ENCODE measurements at regions not wholly inside any gene's neighbourhood (a gene's known extent, or its start where the extent isn't known, plus 50 kb on each side); places are given as distances from the start of the nearest gene placed in this dataset.
A peak's percentile ranks its signal among the peaks of the same experiment; 100 is the strongest.

GRCh38 chr1:244937099-244937498 lies 72.8 kb upstream of the HNRNPU start:
- Histone ChIP-seq H3K27me3 (replicated peaks; ENCODE audit: insufficient read depth, low read depth, low read length, poor library complexity) (no peaks in the 10 kb centered on the region), H3K4me1 (ENCODE audit: insufficient read depth, low read length, poor library complexity, severe bottlenecking) (no peaks in the 10 kb centered on the region), H3K36me3 (ENCODE audit: insufficient read depth, low read length, poor library complexity, severe bottlenecking) (no peaks in the 10 kb centered on the region), H3K9me3 (ENCODE audit: low read depth, low read length, poor library complexity, severe bottlenecking) (no peaks in the 10 kb centered on the region), H3K27ac (ENCODE audit: low read depth, low read length, poor library complexity, severe bottlenecking) (no peak overlapping the region), H3K4me3 (ENCODE audit: low read depth, low read length, poor library complexity, severe bottlenecking) (no peak overlapping the region)
- intact Hi-C loops (cut with micrococcal nuclease; ENCODE audit: unreplicated experiment) = no loop called here
- no peak for DNase-seq (ENCODE audit: low spot score)
- CTCF ChIA-PET = interaction anchor here (0.6 kb wide), 1 partner anchor 27 kb away, joined by 4 read pairs; no protein-coding TSS in a partner anchor
- no TSS peak for BruUV-seq (replicated peaks)
- TF ChIP-seq EZH2 (IDR thresholded peaks at IDR 0.05; ENCODE audit: borderline replicate concordance, low read depth, low read length, poor library complexity, severe bottlenecking) = no peak
- TF ChIP-seq, protein P1, sequence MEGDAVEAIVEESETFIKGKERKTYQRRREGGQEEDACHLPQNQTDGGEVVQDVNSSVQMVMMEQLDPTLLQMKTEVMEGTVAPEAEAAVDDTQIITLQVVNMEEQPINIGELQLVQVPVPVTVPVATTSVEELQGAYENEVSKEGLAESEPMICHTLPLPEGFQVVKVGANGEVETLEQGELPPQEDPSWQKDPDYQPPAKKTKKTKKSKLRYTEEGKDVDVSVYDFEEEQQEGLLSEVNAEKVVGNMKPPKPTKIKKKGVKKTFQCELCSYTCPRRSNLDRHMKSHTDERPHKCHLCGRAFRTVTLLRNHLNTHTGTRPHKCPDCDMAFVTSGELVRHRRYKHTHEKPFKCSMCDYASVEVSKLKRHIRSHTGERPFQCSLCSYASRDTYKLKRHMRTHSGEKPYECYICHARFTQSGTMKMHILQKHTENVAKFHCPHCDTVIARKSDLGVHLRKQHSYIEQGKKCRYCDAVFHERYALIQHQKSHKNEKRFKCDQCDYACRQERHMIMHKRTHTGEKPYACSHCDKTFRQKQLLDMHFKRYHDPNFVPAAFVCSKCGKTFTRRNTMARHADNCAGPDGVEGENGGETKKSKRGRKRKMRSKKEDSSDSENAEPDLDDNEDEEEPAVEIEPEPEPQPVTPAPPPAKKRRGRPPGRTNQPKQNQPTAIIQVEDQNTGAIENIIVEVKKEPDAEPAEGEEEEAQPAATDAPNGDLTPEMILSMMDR (conservative IDR thresholded peaks at IDR 0.05; ENCODE audit: low read depth, low read length) = no peak
- POLR2A ChIA-PET (ENCODE audit: low non-redundant PET) = no interaction called here

DNA sequence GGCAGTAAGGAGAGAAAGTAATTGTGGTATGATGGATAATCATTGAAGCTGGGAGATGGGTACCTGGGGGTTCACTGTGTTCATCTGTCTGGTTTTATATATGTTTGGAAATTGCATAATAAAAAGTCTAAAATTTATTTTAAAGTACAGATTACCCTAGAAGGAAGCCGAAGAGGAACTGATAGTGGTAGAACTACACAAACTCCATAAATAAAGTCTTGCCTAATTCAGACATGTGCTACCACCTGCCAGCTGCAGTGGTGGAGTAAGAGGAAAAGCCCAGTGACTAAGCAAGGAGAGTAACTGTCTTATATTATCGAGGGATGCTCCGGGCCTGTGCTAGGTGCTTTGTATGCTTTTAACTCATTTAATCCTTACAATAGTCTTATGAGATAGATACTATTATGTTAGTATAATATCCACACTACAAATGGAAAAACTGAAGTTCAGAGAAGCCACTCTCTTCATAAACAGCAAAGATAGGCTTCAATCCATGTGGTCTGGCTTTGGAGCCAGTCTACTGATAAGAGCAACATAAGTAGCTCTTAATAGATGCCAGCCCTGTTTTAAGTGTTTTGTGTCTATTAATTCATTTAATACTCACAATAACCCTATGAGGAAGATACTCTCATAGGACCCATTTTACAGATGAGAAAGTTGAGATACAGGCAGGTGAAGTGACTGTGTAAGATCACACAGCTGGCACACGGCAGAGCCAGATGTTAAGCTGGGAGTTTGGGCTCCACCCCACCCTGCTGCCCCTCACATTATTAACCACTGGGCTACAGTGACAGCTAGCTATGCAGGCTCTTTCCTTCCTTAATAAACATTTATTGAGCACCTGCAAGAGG lies 56.8 kb upstream of the HNRNPU start:
- POLR2A ChIA-PET (ENCODE audit: low non-redundant PET) = no interaction called here
- BruUV-seq (replicated peaks) = no TSS peak
- no peak for DNase-seq (ENCODE audit: low spot score)

GRCh38 chr1:244919320-244920282 lies 55.3 kb upstream of the HNRNPU start:
- TF ChIP-seq, protein P1 (conservative IDR thresholded peaks at IDR 0.05; ENCODE audit: low read depth, low read length) = no peak
- TF ChIP-seq EZH2 (IDR thresholded peaks at IDR 0.05; ENCODE audit: borderline replicate concordance, low read depth, low read length, poor library complexity, severe bottlenecking) = no peak
- POLR2A ChIA-PET (ENCODE audit: low non-redundant PET) = no interaction called here
- Histone ChIP-seq H3K27ac (ENCODE audit: low read depth, low read length, poor library complexity, severe bottlenecking) (no peak overlapping the region), H3K27me3 (replicated peaks; ENCODE audit: insufficient read depth, low read depth, low read length, poor library complexity) (no peaks in the 10 kb centered on the region), H3K9me3 (ENCODE audit: low read depth, low read length, poor library complexity, severe bottlenecking) (no peaks in the 10 kb centered on the region), H3K36me3 (ENCODE audit: insufficient read depth, low read length, poor library complexity, severe bottlenecking) (no peaks in the 10 kb centered on the region), H3K4me3 (ENCODE audit: low read depth, low read length, poor library complexity, severe bottlenecking) (peak overlapping the region; percentile 51), H3K4me1 (ENCODE audit: insufficient read depth, low read length, poor library complexity, severe bottlenecking) (peaks cover 6% of the 10 kb centered on the region)
- BruUV-seq (replicated peaks) = no TSS peak
- no peak for DNase-seq (ENCODE audit: low spot score)
- intact Hi-C loops (cut with micrococcal nuclease; ENCODE audit: unreplicated experiment) = no loop called here
- CTCF ChIA-PET = no interaction called here

More for the DNA sequence above, 56.8 kb upstream of the HNRNPU start:
- H3K27me3 ChIP-seq (replicated peaks; ENCODE audit: insufficient read depth, low read depth, low read length, poor library complexity) = no peaks in the 10 kb centered on the region
- intact Hi-C loops (cut with micrococcal nuclease; ENCODE audit: unreplicated experiment) = no loop called here
- TF ChIP-seq, protein P1 (conservative IDR thresholded peaks at IDR 0.05; ENCODE audit: low read depth, low read length) = no peak
- no peak for TF ChIP-seq EZH2 (IDR thresholded peaks at IDR 0.05; ENCODE audit: borderline replicate concordance, low read depth, low read length, poor library complexity, severe bottlenecking)
- CTCF ChIA-PET = interaction anchor here (0.5 kb wide), 1 partner anchor 230 kb away, joined by 4 read pairs; no protein-coding TSS in a partner anchor
- H3K4me3 ChIP-seq (ENCODE audit: low read depth, low read length, poor library complexity, severe bottlenecking) = no peak overlapping the region
- no peaks in the 10 kb centered on the region for H3K36me3 ChIP-seq (ENCODE audit: insufficient read depth, low read length, poor library complexity, severe bottlenecking)
- H3K4me1 ChIP-seq (ENCODE audit: insufficient read depth, low read length, poor library complexity, severe bottlenecking) = peaks cover 6% of the 10 kb centered on the region
- no peak overlapping the region for H3K27ac ChIP-seq (ENCODE audit: low read depth, low read length, poor library complexity, severe bottlenecking)
- no peaks in the 10 kb centered on the region for H3K9me3 ChIP-seq (ENCODE audit: low read depth, low read length, poor library complexity, severe bottlenecking)
